HG03354 (cell line): ENCODE measurements at regions not wholly inside any gene's neighbourhood (a gene's known extent, or its start where the extent isn't known, plus 50 kb on each side); places are given as distances from the start of the nearest gene placed in this dataset.

Source experiments
- ATAC-seq: cut with Tn5 transposase; IDR thresholded peaks from one replicate; pipeline ENCODE4 v1.9.1; 2021; ENCODE audit warnings: mild to moderate bottlenecking; ENCODE audit not compliant: unreplicated experiment, poor library complexity, severe bottlenecking

DNA sequence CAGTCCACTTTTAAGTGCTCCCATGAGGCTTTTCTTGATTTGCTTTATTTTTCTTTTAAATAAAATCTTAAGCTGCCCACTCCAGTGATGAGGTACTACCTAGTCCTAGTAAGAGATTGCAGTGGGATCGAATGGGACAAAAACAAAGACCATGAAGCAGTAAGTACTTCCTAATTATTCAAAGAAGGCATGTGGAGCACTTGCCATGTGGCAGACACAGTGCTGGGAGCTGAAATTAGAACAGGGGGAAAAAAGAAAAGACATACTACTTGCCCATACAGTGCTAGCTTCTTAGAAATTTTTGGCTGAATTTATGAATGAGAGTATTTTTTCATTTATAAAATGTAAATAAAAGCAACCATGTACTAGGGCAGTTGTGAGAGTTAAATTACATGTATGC is 239.9 kb upstream of the TNC start:
- no peak for ATAC-seq

DNA sequence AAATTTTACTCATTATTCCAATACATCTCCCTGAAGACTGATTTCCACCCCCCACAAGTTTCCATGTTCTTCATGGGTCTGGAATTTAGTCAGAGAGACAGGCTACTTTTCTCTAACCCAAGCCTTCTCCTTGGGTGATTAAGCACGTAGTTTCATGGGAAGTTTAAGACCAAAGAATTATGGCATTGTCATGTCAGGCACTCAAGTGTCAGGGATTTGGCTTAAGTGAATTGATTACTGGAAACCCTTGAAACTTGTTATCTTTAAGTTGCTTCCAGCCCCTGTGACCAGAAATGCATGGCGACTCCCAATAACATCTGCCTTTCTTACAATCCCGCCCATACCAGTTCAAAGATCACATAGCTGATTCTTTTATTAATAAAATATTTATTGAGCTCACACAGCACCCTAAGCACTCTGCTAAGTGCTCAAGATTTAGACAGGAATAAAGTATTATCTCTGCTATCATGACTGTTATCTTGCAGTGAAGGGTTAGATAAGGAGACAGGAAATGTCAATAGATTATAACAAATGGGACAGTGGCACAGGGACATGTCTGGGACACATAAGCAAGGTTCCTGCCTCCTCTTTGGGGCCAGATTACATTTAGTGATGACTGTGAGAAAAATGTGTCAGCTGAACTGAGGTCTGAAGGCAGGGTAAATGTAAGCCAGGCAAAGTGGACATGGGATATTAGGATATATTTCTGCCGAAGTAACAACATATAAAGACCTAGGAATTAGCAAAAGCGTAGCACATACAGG is 241.2 kb upstream of the TNC start:
- ATAC-seq, result no peak

DNA sequence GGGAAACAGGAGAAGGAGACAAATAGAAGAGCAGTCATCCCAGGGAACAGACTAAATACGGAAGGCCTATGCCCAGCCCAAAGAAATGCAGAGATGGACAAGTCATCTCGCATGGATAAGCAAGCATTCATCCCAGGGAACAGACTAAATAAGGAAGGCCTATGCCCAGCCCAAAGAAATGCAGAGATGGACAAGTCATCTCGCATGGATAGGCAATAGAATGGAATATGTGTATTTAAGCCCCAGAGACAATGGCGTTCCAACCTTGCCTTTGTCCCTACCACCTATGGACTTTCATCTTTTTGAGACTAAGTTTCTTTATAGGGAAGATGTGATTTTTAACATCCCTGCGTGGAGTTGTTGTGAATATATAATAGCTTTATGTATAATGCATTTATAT is 242.2 kb upstream of the TNC start:
- ATAC-seq, result no peak

DNA sequence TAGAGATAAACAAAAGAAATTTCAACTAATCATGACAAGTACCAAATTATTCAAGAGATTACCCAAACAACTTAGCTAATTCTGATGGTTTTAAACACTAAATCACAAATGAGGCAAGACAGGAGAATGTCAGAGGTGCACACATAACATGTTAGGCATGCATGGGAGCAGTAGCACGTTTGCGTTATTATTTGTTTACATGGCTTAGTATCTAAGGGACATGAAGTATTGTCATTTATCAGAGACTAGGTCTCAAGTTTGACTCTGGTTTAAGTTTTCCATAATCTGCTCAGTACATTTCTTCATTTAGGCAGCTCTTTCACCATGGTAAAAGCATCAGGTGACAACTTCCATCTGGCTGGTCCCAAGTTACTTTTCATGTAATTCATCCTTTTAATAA is 244.1 kb upstream of the TNC start:
- no peak for ATAC-seq

DNA sequence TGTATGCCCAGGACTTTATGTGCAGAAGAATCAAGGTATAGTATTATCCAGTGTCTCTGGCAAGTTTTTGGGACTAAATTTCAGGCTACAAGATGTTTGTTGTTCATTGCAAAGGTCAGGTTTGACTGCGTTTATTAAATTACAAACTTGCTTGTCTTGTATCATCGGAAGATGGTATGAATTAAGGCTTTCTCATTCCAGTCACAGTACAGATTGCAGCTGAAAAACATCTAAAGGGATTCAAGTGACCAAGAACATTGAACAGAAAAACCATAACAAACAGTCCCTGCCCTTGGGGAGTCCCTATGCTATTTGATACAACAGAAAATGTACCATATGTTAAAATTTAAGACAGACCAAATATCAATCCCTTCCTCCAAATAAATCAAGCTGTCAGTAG is 244.7 kb upstream of the TNC start:
- no peak for ATAC-seq

DNA sequence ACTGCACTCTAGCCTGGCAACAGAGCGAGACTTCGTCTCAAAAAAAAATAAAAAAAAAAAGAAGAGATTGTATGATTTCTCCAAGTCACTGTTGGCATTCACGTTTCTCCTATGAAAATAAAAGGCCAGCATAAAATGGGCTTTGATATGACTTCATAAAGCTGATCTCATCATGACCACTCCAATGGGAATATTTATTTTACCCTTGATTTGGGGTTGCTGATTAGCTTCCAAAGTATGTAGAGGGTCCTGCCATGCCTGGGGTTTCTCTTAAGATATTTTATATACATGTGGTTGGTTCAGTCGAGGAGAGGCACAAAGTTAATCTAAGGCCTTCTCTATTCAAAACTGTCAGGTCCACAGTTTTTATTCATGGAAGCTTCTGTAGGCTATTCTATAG is 247.0 kb upstream of the TNC start:
- no peak for ATAC-seq

DNA sequence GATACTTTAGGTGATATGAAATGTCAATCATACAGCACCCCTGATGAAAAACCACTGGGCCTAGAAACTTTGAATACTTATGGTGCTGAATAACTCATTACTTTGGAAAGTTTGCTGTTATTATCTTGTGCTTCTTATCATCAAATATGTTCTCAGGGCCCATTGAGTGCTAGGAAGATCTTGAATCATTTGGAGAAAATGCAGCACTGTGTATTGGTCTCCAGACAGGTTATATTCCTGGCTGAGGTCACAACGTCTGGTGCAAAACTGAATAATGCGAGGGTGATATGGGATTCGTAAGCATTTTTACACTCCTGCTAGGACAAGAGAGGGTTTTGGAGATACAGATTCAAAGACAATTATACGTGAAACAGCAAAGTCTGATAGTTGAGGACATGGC is 249.4 kb upstream of the TNC start:
- ATAC-seq, result no peak

DNA sequence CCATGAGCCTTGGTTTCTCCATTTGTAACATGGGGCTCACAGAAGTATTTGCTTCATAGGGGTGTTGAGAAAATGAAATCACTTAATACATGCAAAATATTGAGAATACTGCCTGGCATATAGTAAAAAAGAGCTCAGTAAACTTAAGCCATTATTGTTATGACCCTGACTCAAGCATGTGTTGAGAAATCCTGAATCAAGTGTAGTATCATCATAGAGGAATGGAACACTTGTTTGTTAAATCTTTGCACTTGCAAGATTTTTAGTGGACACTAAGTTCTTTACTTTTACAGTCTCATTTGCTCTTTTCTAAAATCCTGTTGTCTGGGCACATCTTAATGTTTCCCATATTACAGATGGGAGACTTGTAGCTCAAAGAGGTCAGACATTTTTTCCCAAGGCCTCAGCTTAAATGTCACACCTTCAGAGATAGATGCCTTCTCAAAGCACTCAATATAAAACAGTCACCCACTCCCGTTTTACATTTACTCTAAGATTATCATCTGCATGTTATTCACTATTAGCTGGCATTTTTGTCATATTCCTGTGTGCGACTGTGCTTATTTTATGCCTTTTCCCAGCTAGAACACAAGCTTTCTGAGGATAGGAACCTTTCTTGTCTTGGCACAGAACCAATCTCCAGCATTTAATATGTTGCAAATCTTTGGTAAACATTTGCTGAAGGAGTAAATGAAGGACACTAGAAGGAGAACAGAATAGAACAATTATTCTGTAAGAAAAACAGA is 250.0 kb upstream of the TNC start:
- ATAC-seq, result no peak

DNA sequence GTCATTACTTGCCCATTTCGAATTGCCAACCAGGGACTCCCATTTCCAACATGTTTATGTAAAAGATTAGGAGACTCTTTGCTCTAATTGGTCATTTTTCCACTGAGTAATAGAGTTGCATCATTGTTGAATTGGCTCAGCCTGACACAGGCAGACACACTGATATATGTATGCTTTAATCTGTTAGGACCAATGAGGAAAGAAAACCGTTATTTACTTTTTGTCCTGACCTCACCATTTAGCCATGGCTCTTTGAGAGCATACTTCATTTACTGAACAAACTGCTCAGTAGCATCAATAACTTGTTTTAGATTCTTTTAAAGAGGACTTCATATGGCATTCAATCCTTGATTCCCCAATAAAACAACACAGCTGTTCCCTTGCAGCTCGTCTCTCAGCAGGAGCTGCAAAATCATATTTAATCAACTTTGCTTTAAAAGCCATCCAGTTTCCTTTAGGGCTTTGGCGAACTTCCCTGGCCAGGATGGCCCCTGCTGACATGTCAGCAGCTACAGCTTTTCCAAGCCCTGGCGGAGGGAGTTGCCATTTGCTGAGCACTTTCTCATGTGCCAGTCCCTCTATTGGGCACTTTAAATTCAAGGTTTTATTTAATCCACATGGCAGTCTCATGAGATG is 251.5 kb upstream of the TNC start:
- no peak for ATAC-seq

DNA sequence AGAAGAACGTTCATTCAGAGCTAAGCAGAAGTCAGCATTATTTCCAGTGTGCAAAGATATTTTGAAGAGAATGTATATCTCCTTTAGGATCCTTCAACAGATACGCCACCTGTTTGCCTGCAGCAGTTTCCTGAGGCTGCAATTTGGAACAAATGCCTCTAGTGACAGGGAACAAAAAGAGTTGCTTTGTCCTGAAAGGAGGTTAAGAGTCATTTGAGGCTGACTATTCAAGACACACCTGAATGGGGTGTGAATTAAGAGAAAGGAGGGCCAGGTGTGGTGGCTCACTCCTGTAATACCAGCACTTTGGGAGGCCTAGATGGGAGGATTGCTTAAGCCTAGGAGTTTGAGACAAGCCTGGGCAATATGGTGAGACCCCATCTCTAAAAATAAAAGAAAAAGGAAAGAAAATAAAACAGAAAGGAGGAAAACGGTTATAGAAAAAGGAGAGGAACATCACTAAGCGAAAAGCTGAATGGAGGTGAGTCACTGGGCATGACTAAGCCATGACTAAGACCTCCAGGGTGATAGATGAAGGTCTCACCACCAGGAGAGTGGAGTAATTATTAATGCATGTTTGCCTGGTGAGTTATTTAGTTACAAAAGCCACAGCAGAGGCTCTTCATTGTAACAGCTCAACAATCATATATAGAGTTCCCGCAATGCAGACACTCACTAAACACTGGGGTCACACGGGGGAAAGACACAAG is 255.2 kb upstream of the TNC start:
- peak; percentile 96 for ATAC-seq

DNA sequence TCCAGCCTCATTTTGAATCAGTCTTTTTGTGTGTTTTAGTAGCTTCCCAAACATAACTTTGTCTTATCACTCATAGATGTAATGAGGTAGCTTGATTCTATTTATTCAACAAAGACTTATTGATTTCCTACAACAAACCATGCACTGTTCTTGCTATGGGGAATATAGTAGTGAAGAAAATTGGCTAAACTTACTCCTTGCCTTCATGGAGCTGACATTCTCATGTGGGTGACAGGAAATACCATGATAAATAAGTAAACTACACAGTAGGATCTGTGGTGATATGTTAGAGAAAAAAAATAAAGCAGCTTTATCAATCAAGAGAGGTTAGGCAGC is 255.7 kb upstream of the TNC start:
- no peak for ATAC-seq

DNA sequence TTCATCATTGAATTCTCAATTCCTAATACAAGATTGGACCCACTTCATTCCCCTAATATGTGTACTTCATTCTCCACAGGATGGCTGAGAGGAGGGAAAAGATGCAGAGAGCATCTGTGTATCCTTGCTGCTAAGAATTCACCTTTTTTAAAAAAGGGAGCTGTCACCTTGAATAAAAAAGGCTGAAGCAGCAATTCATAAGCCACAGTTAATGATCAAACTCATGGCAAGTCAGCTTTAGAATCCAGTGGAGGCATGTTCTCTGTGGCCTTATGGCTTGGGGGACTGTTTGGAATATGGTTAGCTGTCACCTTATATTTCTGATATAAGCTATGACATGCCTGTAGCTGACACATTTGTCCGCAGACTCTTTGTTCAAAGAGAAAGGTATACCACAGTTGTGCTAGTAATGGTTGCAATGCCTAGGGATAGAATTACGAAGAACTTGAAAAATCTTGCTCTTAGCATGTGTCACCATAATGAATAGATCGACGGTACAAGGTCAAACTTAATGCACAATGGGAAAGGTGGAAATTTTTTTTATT is 256.8 kb upstream of the TNC start:
- ATAC-seq, result no peak

DNA sequence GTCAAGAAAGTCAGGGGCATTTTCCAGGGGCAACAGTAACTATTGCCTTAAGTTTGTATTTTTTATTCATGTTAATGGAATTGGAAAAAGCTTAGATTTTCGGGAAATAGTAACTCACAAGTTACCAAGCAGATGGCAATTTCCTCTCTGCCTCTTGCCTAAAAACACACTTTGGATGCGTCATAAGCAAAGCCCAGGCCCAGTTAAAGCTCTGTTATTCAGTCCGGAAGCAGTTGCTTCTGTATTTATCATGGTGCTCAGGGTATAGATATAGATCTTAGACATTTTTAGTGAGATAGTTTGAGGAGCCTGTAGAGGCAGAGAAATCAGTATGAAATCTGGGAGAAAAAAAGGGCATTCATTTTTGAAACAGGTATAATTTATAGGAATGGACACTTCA is 260.3 kb upstream of the TNC start:
- ATAC-seq, result no peak

DNA sequence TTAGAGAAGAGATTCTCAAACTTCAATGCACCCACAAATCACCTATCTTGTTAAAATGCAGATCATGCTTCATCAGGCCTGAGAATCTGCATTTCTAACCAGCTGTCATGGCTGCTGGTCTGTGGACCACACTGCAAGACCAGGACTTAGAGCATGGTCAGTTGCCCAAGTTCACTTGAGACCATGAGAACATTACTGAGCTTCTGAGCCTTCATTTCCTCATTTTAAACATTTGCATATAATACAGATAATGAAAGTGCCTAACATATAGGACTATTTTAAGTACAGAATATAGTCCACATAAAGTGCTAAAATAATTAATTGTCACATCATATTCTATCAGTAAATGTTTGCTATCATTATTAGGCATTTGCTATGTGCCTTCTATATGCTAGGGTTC is 260.8 kb upstream of the TNC start:
- no peak for ATAC-seq

DNA sequence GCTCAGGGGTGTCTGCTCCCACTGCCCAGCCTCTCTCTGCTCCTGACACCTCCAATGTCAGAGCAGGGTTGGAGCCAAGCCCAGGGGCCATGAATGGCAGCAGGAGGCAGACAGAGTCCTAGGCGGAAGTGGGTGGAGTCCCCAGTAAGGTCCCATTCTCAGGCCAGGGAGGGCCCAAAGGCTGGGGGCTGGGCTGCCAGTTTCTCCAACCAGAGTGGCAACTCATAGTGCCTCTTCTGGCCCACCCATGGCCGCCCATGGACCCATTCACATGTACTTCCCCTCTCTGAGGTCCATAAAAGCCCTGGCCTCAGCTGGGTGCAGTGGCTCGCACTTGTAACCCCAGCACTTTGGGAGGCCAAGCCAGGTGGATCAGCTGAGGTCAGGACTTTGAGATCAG is 261.8 kb upstream of the TNC start:
- no peak for ATAC-seq

DNA sequence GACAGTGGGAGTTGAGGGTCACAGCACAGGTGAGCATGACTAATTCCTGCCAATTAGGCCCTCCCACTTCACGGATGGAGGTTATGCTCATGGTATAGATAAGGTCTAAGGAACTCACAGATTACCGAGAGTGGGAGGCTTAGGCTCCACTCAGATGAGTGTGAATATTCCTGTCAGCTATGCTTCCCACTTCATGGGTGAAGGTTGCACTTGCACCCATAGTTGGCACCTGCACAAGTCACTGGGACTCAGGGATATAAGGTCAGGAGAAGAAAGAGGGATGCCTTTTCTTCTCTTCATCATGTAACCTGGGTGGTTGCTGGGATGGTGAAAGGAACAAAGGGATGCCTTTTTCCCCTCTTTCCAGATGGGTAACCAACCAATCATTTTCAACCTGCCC is 264.9 kb upstream of the TNC start:
- no peak for ATAC-seq

DNA sequence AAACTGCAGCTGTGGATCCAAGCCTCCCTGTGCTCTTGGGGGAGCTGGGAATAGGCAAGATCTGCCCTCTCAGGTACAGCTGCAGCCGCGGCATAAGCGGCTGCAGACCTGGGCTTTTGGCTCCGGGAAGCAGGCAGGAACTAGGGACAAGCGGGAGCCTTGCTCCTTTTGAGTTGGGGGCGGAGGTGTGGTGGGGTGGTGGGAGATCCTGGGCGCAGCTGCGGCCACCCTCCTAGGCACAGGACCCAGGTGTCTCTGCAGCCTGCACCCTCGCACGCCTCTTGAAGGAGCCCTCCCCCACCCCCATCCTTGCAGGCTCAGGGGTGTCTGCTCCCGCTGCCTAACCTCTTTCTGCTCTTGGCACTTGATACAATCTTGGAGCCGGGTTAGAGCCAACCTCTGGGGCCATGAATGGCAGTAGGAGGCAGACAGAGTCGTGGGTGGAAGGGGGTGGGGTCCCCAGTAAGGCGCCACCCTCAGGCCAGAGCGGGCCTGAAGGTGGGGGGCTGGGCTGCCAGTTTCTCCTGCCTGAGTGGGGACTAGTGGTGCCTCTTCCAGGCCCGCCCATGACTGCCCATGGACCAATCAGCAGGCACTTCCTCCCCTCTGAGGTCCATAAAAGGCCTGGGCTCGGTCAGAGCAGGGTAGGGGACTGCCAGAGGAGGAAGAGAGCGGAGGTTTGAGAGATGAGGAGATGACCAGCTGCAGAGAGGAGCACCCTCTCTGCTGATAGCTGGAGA is 267.6 kb upstream of the TNC start:
- no peak for ATAC-seq

DNA sequence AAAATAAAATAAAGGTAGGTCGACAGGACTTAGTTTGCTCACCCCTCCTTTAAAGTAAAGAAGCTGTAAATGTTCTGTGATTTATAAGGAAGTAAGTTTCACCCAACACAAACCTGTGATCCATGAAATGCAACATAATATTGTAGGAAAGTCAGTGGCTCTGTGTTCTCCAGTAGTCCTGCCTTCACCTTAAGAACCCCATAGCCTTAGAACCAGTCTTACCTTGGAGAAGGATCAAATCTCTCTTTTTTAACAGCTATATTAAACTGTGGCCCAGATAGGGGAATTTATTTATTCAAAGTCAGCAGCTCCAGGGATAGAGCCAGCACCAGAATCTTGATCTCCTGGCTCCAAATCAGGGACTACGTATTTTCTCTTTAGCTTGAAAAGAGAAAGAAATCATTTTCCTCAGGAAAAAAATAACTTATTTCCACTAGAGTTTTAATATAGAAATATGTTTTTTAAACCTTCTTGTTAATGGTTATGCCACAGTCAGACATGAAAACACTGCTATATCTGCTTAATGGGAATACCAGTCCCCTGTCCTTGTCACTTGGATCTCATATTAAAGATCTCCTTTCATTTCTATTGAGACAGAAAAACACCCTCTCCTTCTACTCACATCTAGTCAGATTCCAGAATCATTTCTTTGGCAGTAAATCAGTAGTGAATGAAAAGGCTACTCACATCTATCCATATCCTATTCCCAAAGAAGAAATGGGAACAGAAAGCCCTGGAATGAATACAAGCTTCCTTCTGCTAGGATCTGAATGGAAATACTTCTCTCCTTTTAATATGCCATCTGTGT is 269.2 kb upstream of the TNC start:
- ATAC-seq, result no peak
